ENCODE measurements at regions not wholly inside any gene's neighbourhood (a gene's known extent, or its start where the extent isn't known, plus 50 kb on each side); places are given as distances from the start of the nearest gene placed in this dataset.

DNA sequence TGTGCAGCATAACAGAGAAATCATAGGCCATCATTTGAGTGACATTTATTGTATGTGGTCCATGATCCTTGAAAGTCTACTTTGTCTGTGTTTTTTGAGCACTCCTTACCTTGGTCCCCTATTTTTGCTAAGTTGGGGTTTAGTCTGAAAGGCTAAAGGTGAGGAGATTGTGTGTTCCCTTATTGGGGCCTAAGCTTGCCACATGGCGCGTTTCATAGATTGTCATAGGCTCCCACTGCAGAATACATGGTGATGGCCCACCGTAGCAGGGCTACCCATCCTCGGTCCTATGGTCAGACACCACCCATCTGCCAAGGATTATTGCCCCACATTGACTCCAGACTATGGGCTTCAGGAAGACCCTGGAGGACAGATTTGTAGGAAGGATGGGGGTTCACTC is 117.0 kb upstream of the ZSWIM2 start:
- Histone ChIP-seq H4K20me1 (ENCODE audit: insufficient read depth, low read length) (no peaks in the 10 kb centered on the region), H2BK15ac (ENCODE audit: low read depth, low read length) (no peak overlapping the region), H3K18ac (ENCODE audit: low read depth, low read length) (no peak overlapping the region), H3K4me3 (ENCODE audit: insufficient read depth, low read depth, low read length) (no peak overlapping the region), H2AK5ac (ENCODE audit: low read depth, low read length) (no peak overlapping the region), H2AK9ac (replicated peaks; ENCODE audit: low read depth, low read length, poor library complexity) (no peak overlapping the region), H4K91ac (ENCODE audit: insufficient read depth, low read depth, low read length) (no peak overlapping the region), H4K5ac (ENCODE audit: low read depth, low read length) (no peak overlapping the region), H3K79me1 (ENCODE audit: low read depth in 1 of 2, low read length in 2 of 2) (no peaks in the 10 kb centered on the region), H2AFZ (replicated peaks; ENCODE audit: low read length, poor library complexity) (no peak overlapping the region), H3K23ac (ENCODE audit: low read depth, low read length) (no peak overlapping the region), H3K4me1 (ENCODE audit: control insufficient read depth, insufficient read depth, low read length) (no peaks in the 10 kb centered on the region), H3K9me1 (ENCODE audit: insufficient read depth, low read length) (no peaks in the 10 kb centered on the region), H3K27ac (ENCODE audit: insufficient read depth, low read length) (no peak overlapping the region), H3K36me3 (ENCODE audit: control insufficient read depth, insufficient read depth, low read length) (no peaks in the 10 kb centered on the region), H3K4me2 (ENCODE audit: low read depth, low read length) (no peak overlapping the region), H3K27me3 (ENCODE audit: control insufficient read depth, insufficient read depth, low read length) (no peaks in the 10 kb centered on the region), H2BK5ac (ENCODE audit: low read depth, low read length, poor library complexity, severe bottlenecking) (no peak overlapping the region), H3K9me3 (ENCODE audit: control insufficient read depth, insufficient read depth, low read length) (no peaks in the 10 kb centered on the region), H2BK120ac (ENCODE audit: low read depth, low read length) (no peak overlapping the region), H3K56ac (ENCODE audit: extremely low read depth, insufficient read depth, low read length) (no peak overlapping the region), H3K4ac (ENCODE audit: low read depth, low read length) (no peak overlapping the region), H2BK20ac (ENCODE audit: low read depth, low read length) (no peak overlapping the region), H3K14ac (replicated peaks; ENCODE audit: low read depth, low read length) (no peak overlapping the region), H3K9ac (ENCODE audit: low read depth, low read length) (no peak overlapping the region), H4K8ac (ENCODE audit: low read depth in 2 of 2, low read length in 2 of 2) (no peak overlapping the region)
- TF ChIP-seq, protein P1, sequence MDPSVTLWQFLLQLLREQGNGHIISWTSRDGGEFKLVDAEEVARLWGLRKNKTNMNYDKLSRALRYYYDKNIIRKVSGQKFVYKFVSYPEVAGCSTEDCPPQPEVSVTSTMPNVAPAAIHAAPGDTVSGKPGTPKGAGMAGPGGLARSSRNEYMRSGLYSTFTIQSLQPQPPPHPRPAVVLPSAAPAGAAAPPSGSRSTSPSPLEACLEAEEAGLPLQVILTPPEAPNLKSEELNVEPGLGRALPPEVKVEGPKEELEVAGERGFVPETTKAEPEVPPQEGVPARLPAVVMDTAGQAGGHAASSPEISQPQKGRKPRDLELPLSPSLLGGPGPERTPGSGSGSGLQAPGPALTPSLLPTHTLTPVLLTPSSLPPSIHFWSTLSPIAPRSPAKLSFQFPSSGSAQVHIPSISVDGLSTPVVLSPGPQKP (IDR thresholded peaks at IDR 0.05; ENCODE audit: borderline replicate concordance, low read depth, low read length), result no peak
- TF ChIP-seq MXI1 (IDR thresholded peaks at IDR 0.05; ENCODE audit: borderline replicate concordance, low read depth, low read length), result no peak
- no peak for TF ChIP-seq CTCF (conservative IDR thresholded peaks at IDR 0.05; ENCODE audit: low read depth, low read length)
- no peak for TF ChIP-seq SMC3 (IDR thresholded peaks at IDR 0.05; ENCODE audit: low read depth, low read length)
- no peak for TF ChIP-seq MAFK (IDR thresholded peaks at IDR 0.05; ENCODE audit: low read depth, low read length)
- no peak for TF ChIP-seq RAD21 (IDR thresholded peaks at IDR 0.05; ENCODE audit: low read length)
- TF ChIP-seq CEBPB (IDR thresholded peaks at IDR 0.05; ENCODE audit: low read depth, low read length), result no peak
- no peak for TF ChIP-seq BHLHE40 (IDR thresholded peaks at IDR 0.05; ENCODE audit: low read depth, low read length)
- TF ChIP-seq NFE2L2 (IDR thresholded peaks at IDR 0.05; ENCODE audit: low read depth, low read length), result no peak
- TF ChIP-seq RCOR1 (IDR thresholded peaks at IDR 0.05; ENCODE audit: insufficient replicate concordance, low read length), result no peak
- no peak for TF ChIP-seq RFX5 (IDR thresholded peaks at IDR 0.05; ENCODE audit: low read depth, low read length)
- TF ChIP-seq, protein P2, sequence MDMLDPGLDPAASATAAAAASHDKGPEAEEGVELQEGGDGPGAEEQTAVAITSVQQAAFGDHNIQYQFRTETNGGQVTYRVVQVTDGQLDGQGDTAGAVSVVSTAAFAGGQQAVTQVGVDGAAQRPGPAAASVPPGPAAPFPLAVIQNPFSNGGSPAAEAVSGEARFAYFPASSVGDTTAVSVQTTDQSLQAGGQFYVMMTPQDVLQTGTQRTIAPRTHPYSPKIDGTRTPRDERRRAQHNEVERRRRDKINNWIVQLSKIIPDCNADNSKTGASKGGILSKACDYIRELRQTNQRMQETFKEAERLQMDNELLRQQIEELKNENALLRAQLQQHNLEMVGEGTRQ (IDR thresholded peaks at IDR 0.05; ENCODE audit: low read depth, low read length), result no peak
- no peak for TF ChIP-seq FOS (IDR thresholded peaks at IDR 0.05; ENCODE audit: low read depth, low read length)
- no peak for TF ChIP-seq POLR2A (IDR thresholded peaks at IDR 0.05; ENCODE audit: low read depth, low read length)
- no peak for TF ChIP-seq MAZ (IDR thresholded peaks at IDR 0.05; ENCODE audit: borderline replicate concordance, low read depth, low read length)
- no peak for TF ChIP-seq CHD1 (IDR thresholded peaks at IDR 0.05; ENCODE audit: low read depth, low read length)
- POLR2A ChIA-PET (ENCODE audit: unreplicated experiment), result no interaction called here
- dilution Hi-C loops (cut with HindIII; ENCODE audit: low sequenced_read_pairs, unreplicated experiment), result no loop called here
- DNase-seq (no peak), ATAC-seq (ENCODE audit: low read depth) (no peak)
- no TSS peak for BruUV-seq (replicated peaks)
- intact Hi-C loops (cut with micrococcal nuclease), result no loop called here
- WGBS, 2 experiments (ENCODE audit: extremely low coverage in 2 of 2, insufficient read length in 1 of 2), result no CpG with 5 or more reads among the region's 4 CpGs
- CTCF ChIA-PET, result no interaction called here
- in situ Hi-C loops (cut with MboI; ENCODE audit: low sequenced_read_pairs), result no loop called here
